HG03521 (cell line): ENCODE measurements at regions not wholly inside any gene's neighbourhood (a gene's known extent, or its start where the extent isn't known, plus 50 kb on each side); places are given as distances from the start of the nearest gene placed in this dataset.
"Not testable (repeated sequence)": the region's sequence is repeated elsewhere in the genome, so short reads cannot be mapped to it uniquely, and the experiment has no call there.

Experiments used
- ATAC-seq: cut with Tn5 transposase; IDR thresholded peaks from one replicate; pipeline ENCODE4 v1.9.1; 2021; ENCODE audit warnings: mild to moderate bottlenecking, moderate library complexity; ENCODE audit not compliant: unreplicated experiment

DNA sequence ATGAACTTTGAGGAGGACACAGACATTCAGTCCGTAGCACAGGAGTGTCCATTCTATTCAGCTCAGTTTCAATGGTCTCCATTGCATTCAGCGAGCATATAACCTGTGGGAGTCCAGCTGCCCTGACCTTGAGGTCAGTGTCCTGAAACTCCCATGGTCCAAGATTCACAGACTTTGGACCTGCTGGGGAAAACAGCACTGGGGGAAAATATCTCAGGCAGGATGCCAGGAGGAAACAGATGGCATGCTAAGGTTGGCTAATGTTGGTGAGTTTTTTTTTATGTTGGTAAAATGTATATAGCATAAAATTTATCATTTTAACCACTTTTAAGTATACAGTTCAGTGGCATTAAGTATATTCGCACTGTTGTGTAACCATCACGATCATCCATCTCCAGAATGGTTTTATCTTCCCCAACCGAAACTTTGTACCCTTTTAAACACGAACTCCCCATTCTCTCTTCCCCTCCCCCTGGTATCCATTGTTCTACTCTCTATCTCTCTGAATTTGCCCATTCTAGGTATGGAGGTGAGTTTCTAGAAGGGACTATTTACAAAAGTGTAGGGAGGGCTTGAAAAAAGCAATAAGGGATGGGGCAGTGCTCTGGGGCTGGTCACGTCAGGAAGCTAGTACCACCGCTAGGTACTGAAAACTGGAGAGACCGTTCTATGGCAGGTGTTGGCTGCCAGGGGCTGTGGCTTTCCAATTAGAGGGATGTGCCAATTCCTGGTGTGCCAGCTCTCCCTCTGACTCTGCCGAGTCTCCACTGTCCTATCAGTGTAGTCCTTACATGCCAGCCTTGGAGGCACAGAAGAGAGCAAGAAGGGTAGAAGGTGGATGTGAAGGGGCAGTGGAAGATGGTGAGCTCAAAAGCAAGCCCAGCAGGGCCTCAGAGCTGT is 85.3 kb downstream of the FOXD2 start:
- ATAC-seq, result no peak

DNA sequence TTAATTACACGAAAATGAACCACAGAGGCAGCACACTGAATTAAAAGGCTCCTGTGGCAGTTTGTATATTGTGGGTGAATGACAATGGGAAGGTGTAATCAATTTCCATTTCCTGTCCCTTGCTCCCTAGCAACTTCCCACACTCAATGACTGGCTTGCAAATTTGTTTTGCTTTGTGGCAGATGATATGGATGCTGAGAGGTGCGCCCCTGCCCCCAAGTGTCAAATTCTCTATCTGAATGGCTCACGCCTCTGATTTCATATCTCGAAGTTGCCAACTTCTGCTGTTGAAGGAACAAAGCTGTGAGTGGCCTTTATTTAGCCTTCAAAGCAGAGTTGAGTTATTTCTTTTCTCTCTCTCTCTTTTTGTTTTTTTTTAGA is 86.0 kb downstream of the FOXD2 start:
- no peak for ATAC-seq

DNA sequence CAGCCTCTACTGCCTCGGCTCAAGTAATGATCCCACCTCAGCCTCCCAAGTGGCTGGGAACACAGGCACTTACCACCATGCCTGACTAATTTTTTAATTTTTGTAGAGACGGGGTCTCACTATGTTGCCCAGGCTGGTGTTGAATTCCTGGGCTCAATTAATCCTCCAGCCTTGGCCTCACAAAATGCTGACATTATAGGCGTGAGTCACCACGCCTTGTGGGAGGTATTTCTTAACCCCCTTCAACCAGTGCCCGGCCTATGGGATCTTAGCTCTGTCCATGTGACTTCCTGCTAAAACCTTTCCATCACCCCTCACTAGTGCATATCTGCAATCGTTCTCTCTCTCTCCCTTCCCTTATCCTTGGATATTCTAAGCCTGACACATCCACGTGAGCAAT is 86.4 kb downstream of the FOXD2 start:
- ATAC-seq, result no peak

DNA sequence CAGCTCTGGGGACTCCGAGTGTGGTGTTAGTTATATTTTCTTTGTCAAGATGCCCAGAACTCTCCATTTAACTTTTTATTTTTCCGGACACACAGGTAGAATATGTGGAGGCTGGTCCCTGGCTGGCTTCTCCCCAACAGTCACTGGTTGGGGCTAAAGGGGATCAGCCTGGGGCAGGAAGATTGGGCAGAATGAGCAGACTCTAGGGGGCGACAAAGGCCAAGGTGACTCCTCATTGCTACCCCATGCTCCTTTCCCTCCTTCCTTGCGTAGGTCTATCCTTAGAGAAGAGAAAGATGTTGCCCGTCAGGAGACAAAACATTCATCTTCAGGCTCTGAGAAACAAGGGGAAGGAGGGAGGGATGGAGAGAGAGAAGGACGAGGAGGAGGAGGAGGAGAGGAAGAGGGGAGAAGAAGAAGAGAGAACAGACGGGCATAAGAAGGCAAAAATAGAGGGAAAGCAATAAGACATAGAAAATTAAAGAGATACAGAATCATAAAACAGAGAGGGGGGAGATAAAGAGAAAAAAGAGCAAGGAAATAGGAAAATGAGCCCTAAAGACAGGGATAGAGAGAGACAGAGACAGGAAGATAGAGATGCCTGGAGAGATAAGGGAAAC is 89.9 kb downstream of the FOXD2 start:
- no peak for ATAC-seq

DNA sequence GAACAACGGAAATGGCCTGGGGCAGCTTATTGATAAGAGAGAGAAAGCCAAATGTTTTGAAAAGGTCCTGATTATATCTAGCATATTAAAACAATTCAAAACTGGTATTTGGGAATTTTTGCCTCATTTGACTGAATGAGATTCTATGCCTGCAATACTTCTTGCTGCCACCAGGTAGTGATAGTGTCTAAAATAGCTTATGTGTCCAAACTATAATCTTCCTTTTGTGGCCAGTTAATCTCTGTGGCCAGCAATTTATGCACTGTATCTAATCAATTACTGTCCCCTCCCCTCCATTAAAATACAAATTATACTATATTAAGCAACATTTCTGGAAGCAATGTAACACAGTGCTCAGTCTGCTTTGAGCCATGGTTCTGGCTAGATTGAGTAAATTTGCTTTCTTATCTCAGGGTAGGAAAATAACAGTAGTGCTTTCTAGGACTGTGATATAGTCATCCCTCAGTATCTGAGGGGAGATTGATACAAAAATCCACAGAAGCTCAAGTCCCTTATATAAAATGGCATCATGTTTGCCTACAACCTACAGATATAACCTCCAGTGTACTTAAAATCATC is 91.8 kb downstream of the FOXD2 start:
- ATAC-seq, result no peak

DNA sequence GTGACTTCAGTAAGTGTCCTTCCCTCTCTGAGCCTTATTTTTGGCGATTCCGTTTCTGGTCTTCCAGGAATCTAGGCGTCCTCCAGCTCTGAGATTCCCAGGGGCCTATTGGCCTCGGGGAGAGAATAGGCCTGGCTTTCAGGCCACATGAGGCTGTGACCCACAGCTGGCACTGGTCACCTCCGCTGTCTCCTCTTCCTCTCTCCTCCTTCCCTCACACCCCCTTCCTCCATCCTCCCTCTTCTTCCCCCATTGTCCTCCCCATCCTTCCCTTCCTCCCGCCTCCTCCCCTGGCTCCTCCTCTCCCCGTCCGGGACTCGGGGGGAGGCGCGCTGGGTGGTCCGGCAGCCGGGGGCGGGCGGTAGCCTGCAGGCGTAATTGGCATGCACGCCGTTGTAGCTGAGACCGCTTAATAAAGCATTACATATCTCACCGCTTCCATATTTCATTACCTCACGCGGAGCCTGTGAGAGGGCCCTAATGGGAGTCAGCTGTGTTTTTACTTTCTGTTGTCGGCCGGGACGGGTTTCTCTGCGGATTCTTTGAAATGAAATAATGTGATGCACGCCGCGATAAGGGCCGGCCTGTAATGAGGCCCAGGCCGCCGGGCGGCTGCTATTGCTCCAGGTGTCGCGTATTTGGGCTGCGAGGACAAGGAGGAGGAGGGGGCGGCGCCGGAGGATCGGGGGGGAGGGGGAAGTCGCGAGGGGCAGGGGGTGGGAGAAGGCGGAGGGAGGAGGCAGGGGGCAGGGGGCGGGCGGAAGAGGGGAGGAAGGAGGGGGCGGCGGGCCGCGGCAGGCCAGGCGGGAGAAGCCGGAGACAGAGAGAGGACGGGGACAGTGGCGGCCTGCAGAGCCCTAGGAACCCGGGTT is 95.3 kb downstream of the FOXD2 start:
- no peak for ATAC-seq

DNA sequence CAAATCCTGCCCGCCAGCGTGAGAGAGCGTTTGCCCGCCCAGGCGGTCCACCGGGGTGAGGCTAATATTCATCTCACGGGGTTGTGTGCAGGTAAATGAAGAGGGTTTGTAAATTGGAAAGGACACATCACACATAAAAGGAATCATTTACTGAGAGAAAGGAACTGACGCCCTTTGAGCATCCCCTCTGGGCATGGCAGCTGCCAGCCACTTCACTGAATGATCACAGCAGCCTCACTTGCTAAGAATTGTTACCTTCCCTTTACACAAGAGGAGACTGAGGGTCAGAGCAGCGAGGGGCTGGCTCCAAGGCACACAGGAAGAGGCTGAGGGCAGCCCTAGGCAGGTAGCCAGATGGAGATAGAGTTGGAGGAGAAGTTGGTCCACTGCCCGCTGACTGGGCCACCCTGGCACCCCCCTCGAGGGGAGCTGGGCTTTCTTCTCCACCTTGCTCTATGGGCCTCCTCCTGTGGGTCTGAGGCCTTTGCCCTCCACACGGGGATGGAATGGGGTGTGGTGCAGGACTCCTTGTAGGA is 96.0 kb downstream of the FOXD2 start:
- no peak for ATAC-seq

DNA sequence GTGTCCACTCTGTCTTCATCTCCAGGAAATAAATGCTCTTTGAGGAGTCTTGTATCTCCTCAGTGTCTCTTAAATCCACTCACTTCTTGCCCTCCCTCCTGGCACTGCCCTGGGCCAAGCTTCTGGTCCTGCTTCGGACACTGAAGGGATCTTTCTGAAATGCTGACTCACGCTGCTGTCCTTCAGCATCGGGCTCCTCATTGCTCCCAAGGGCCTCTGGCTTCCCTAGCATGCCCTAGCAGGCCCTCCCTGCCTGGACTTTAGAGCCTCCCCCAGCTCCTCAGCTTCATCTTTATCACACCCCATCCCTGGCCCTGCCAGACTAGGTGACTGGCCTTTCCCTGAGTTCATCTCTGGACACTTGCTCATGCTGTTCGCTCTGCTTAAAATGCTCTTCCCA is 96.6 kb downstream of the FOXD2 start:
- ATAC-seq, result no peak

DNA sequence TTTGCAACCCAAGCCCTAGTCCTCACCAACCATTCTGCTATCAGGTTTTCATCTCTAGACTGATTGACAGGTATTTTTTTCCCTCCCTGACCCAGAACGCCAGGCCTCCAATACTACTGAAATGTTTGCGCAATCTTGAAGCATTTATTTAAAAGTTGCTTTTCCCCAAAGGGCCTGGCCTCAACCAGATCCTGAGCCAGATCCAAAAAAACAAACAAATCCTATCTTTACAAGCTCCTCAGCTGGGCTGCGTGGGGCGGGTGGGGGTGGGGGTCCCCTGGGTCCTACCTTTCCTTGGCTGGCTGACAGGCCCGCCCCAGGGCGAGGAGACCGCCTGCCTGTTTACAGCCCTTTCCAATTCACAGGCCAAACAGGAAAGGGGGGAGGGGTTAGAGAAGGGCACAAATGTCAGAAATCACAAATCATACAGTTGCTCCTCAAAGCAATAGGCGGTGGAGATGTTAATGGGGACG is 98.8 kb downstream of the FOXD2 start:
- ATAC-seq, result no peak

DNA sequence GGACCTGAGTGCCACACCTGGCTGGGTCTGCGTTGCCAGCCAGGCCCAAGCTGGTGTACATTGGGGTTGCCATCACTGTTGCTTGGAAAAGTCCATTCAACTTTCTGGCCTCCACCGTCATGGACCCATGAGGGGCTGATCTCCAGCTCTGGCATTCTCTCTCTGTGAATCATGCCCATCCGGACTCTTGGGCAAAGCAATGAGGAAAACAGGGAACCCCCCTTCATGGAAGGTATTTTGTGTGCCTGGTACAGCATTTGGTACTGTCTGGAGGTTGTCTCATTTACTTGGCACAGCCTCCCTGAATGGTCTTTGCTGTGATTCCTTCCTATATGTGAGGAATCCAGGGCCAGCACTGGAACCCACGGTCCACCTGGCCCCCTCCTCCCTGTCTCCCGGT is 99.4 kb downstream of the FOXD2 start:
- no peak for ATAC-seq

DNA sequence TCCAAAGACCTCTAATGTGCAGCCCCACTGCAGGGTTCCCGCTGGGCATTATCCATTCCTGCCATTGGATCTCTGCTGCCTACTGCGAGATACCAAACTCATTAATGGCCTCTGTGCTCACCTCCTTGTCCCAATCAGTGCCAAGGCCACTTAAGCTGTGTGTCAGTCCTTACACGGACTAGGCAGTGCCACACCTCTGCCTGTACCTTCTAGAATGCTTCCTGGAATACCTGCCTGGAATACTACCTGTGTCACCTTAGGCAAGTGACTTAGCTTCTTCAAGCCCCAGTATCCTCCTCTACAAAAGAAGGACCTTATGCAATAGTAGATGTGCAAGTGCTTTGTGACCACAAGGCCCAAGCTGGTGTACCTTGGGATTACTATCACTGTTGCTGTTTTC is 100.1 kb downstream of the FOXD2 start:
- ATAC-seq, result no peak

DNA sequence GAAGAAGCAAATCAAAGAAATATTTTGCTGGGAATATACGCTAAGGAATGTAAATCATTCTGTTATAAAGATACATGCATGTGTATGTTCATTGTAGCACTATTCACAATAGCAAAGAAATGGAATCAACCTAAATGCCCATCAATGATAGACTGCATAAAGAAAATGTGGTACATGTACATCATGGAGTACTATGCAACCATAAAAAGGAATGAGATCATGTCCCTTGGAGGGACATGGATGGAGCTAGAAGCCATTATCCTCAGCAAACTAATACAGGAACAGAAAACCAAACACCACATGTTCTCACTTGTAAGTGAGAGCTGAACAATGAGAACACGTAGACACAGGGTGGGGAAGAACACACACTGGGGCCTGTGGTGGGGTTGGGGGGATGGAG is 100.7 kb downstream of the FOXD2 start:
- not testable (repeated sequence) for ATAC-seq

DNA sequence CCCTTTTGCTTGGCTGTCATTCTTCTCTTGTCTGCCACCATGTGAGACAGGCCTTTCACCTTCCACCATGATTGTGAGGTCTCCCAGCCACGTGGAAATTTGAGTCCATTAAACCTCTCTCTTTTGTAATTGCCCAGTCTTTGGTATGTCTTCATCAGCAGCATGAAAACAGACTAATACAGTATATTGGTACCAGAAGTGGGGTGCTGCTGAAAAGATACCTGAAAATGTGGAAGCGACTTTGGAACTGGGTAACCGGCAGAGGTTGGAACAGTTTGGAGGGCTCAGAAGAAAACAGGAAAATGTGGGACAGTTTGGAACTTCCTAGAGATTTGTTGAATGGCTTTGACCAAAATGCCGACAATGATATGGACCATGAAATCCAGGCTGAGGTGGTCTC is 103.9 kb downstream of the FOXD2 start:
- ATAC-seq, result not testable (repeated sequence)

DNA sequence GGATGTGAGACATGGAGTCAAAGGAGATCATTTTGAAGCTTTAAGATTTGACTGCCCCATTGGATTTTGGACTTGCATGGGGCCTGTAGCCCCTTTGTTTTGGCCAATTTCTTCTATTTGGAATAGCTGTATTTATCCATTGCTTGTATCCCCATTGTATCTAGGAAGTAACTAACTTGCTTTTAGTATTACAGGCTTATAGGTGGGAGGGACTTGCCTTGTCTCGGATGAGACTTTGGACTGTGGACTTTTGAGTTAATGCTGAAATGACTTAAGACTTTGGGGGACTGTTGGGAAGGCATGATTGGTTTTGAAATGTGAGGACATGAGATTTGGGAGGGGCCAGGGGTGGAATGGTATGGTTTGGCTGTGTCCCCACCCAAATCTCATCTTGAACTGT is 105.2 kb downstream of the FOXD2 start:
- ATAC-seq, result not testable (repeated sequence)

DNA sequence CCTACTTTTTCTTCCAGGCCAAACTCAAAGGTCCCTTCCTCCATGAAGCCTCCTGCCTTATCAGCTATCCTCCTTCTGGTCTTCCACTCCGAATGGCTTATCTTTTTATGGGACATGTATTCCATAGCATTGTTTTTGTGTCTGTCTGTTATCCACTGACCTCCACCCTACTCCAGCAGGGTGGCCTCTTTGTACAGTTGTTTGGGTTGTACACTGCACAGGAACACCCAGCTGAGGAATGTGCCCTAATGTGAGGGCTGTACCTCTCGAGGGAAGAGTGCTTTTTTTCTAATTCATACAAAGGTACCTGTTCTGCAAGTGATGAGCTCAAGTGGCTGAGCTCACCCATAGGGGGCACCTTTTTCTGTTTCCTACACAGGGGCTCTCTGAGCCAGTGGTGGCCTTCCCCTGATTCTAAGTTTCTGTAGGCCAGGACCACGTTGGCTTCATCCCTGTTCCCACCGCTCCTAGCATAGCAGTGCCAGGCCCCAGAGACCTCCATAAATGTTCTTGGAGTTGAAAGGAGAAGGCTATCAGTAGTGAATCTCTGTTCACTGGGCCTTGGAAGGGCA is 108.2 kb downstream of the FOXD2 start:
- no peak for ATAC-seq

DNA sequence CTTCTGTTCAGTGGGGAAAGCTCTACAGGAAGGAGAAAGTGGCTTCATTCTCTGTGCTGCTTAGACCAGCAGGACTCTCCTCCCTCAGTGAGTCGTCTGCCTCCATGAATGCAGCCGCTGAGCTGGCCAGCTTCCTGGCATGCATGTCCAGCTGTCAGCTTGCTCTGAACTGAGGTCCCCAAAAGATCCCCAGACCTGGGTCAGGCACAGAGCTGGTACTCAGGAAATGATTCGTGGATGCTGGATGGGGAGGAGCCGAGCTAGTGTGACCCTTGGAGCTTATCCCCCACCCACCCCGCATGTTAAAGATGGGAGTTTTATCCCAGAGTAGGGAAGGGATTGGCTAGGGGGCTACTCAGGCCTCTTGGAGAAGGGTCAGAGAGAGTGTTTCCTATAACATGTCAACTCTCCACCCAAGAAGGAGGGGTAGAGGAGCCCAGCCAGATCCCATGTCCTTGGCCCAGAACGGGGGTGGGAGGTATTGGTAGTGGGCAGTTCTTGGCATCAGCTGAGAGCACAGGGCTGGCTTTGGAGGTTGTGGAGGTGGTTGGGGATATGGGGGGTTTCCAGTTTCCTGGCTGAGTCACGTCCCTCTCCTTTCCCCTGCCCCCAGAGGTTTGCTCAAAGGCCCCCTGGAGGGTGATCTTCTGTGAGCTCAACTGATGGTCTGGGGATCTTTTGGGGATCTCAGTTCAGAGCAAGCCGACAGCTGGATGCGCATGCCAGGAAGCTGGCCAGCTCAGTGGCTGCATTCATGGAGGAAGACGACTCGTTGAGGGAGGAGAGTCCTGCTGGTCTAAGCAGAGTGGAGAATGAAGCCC is 110.1 kb downstream of the FOXD2 start:
- ATAC-seq, result no peak

DNA sequence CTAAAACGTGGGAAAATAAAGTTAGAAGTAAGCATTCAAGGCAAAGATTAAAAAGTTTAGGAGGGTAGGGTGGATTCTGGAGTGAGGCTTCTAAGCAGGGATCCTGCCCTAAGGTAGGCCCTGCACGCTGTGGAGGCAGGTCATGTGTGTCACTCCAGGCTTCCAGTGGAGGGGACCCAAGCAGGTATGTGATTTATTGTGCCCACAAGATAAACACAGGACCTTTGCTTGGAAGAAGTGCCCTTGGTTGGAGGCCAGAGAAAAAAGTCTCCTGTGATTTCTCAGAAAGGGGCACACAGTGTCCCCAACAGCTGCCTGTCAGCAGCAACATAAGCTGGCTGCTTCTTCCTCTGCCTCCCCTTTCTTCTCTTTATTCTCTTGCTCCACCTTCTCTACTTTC is 110.8 kb downstream of the FOXD2 start:
- ATAC-seq, result no peak

DNA sequence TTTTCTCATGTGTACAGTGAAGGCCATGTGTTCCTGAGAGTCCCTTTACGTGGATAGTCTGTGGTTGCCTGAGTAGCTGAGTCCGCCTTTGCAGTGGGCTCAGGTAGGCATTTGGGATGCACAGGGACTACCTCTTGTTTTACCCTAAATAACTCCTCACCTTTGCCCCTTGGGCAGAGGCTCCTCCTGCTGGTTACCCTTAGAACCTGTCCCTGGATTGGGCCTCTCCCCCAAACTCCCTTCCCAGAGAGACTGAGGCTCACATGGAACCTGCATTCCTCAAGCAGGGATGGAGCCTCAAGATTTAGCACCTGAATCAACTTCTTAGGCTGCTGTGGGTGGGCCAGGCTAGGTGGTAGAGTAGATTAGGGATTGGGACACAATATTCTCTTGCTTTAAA is 111.7 kb downstream of the FOXD2 start:
- no peak for ATAC-seq

DNA sequence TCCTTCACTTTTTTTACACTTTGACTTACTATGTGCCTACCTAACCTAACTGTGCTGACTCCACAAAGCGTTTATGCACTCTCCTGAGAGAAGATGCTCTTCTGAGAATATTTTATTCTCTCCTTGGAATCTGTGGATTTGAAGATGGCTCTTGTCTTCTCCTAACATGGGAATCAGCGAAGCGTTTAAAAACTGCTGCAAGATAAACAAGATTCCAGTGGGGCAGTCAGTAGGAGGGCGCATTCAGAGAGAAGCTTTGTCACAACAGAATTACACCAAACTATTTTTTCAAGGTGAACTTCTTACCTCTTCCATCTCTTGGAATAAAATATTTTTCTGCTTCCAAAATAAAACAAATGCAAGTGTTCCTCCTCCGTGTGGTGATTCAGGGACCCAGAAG is 113.1 kb downstream of the FOXD2 start:
- no peak for ATAC-seq
